ENCODE measurements at regions not wholly inside any gene's neighbourhood (a gene's known extent, or its start where the extent isn't known, plus 50 kb on each side); places are given as distances from the start of the nearest gene placed in this dataset.

DNA sequence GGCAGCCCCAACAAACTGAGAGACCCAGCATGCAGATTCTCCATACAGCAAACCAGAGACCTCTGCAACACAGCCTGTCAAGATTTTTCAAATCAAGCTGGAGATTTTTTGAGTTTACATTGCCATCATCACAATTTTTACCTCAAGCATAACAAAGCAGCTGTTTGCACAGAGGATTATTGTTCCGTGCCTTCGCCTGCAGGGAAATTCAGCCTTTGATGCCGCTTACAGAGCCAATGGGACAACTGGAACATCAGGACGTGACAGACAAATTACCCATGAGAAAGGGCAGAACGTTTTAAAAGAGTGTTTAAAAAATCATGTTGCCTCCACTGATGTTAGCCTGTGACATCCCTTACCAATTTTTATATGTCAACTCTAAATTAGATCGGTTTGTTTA, 363.7 kb downstream of the FBXW7 start:
- no peaks in the 10 kb centered on the region for H3K4me1 ChIP-seq (ENCODE audit: control insufficient read depth, insufficient read depth, low read length, poor library complexity, severe bottlenecking)
- H3K9me3 ChIP-seq (ENCODE audit: control insufficient read depth, low read length): no peaks in the 10 kb centered on the region
- 88 to 93% methylated on average over 5 of the region's 6 CpGs for WGBS, 2 experiments (ENCODE audit: insufficient coverage in 2 of 2)
- H3K36me3 ChIP-seq (ENCODE audit: control insufficient read depth, insufficient read depth, low read length): no peaks in the 10 kb centered on the region
- no peak overlapping the region for H3K27ac ChIP-seq (ENCODE audit: low read depth, low read length, severe bottlenecking)
- H3K4me3 ChIP-seq (ENCODE audit: extremely low read depth, insufficient read depth, low read length, poor library complexity, severe bottlenecking): no peak overlapping the region

DNA sequence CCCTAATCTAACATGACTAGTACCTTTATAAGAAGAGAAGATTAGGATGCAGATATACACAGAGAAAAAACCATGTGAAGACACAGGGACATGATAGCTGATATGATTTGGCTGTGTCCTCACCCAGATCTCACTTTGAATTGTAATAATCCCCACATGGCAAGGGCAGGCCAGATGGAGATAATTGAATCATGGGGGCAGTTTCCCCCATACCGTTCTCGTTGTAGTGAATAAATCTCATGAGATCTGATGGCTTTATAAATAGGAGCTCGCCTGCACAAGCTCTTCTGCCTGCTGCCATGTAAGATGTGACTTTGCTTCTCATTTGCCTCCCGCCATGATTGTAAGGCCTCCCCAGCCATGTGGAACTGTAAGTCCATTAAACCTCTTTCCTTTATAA, 364.3 kb downstream of the FBXW7 start:
- Histone ChIP-seq H3K4me3 (ENCODE audit: extremely low read depth, insufficient read depth, low read length, poor library complexity, severe bottlenecking) (no peak overlapping the region), H3K4me1 (ENCODE audit: control insufficient read depth, insufficient read depth, low read length, poor library complexity, severe bottlenecking) (no peaks in the 10 kb centered on the region), H3K27ac (ENCODE audit: low read depth, low read length, severe bottlenecking) (no peak overlapping the region), H3K36me3 (ENCODE audit: control insufficient read depth, insufficient read depth, low read length) (no peaks in the 10 kb centered on the region), H3K9me3 (ENCODE audit: control insufficient read depth, low read length) (no peaks in the 10 kb centered on the region)
- 73 to 77% methylated on average over 3 of the region's 4 CpGs for WGBS, 2 experiments (ENCODE audit: insufficient coverage in 2 of 2)

DNA sequence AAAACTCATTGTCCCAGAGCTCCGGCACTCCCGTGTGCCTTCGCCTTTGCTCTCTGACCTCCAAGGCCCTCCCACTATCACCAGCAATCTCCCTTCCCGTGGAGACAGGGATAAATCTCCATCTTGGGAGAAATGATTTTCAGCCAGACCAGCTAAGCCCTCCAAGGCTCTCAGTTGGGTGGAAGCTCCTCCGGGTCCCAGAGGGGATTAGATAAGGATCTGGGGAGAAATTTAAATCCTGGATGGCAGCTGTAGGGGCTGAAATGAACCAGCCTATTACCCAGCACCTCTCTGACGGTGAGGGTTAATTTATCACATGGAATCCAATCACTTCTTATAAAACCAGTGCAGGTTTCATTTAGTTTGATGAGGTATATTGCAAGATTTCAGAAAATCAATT, 366.2 kb downstream of the FBXW7 start:
- H3K9me3 ChIP-seq (ENCODE audit: control insufficient read depth, low read length): no peaks in the 10 kb centered on the region
- H3K27ac ChIP-seq (ENCODE audit: low read depth, low read length, severe bottlenecking): no peak overlapping the region
- H3K4me3 ChIP-seq (ENCODE audit: extremely low read depth, insufficient read depth, low read length, poor library complexity, severe bottlenecking): no peak overlapping the region
- H3K36me3 ChIP-seq (ENCODE audit: control insufficient read depth, insufficient read depth, low read length): no peaks in the 10 kb centered on the region
- no peaks in the 10 kb centered on the region for H3K4me1 ChIP-seq (ENCODE audit: control insufficient read depth, insufficient read depth, low read length, poor library complexity, severe bottlenecking)
- 57 to 69% methylated on average over 1 to 2 of the region's 6 CpGs for WGBS, 2 experiments (ENCODE audit: insufficient coverage in 2 of 2)

DNA sequence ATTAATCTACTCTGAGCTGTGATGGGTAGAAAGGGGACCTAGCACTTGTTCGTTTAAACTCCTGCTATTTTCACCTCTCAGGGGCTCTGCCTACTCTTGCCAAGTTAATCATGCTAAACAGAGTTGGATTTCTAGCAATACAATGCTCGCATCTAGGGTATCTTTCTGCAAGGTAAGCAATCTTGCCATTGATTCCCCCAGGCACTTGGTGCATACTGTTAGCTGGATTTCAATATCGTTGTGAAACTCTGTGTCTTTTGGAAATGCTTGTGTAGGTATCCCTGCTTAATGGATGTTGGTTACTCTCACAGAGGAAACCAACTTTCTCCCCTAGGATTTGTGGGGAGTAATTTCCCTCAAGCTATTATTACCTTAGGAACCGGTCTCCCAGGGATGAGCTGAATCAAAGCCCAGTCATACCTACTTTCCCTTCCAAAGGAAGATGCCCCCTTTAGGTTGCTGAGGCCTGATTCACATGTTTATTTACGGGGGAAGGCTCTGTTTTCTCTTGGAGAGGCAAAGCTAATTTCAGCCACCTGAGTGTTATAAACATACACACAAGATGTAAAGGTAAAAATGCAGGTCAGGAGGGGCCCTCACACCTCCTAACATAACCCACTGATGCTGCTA, 366.8 kb downstream of the FBXW7 start:
- Histone ChIP-seq H3K4me3 (ENCODE audit: extremely low read depth, insufficient read depth, low read length, poor library complexity, severe bottlenecking) (no peak overlapping the region), H3K36me3 (ENCODE audit: control insufficient read depth, insufficient read depth, low read length) (no peaks in the 10 kb centered on the region), H3K9me3 (ENCODE audit: control insufficient read depth, low read length) (no peaks in the 10 kb centered on the region), H3K4me1 (ENCODE audit: control insufficient read depth, insufficient read depth, low read length, poor library complexity, severe bottlenecking) (no peaks in the 10 kb centered on the region), H3K27ac (ENCODE audit: low read depth, low read length, severe bottlenecking) (no peak overlapping the region)
- WGBS, 2 experiments (ENCODE audit: insufficient coverage in 2 of 2): 73 to 90% methylated on average over 2 of the region's 5 CpGs

DNA sequence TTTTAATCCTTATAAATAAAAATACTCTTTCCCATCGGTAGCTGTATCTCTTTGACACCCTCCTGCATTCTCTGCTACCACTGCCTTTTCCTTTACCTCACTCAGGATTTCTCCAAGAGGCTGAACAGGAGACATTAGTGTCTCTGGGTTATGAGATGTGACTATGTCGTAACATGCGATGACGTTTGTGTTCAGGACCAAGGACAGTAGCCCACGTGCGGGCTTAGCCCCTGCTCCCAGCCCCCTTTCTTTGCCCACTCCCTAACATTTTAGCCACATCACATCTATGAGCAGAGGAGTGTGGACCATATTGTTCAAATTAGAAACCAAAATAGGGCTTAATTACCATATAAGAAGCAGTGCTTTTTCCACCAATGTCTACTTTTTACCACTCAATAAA, 369.3 kb downstream of the FBXW7 start:
- H3K27ac ChIP-seq (ENCODE audit: low read depth, low read length, severe bottlenecking): no peak overlapping the region
- no peak overlapping the region for H3K4me3 ChIP-seq (ENCODE audit: extremely low read depth, insufficient read depth, low read length, poor library complexity, severe bottlenecking)
- no peaks in the 10 kb centered on the region for H3K36me3 ChIP-seq (ENCODE audit: control insufficient read depth, insufficient read depth, low read length)
- H3K4me1 ChIP-seq (ENCODE audit: control insufficient read depth, insufficient read depth, low read length, poor library complexity, severe bottlenecking): no peaks in the 10 kb centered on the region
- no peaks in the 10 kb centered on the region for H3K9me3 ChIP-seq (ENCODE audit: control insufficient read depth, low read length)
- WGBS, 2 experiments (ENCODE audit: insufficient coverage in 2 of 2): 86% methylated on average over 1 of the region's 6 CpGs; no CpG with 5 or more reads in 1 of the 2 experiments

DNA sequence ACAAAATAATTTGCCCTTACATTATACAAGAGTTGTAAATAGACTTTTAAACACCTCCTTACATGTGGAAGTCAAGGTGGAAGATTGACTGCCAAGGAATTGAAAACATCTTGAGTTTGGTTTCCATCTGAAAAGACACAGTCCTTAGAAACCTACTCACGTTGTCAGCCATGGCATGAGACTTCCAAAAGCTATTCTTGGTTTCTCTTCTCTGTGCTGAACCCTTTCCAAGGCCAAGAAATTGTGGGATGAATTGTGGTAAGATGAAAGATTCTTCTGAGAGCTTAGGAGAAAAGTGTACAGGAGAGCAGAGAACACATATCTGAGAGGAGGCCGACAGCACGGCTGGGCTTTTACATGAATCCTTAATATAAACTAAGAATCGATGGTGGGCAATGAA, 370.0 kb downstream of the FBXW7 start:
- Histone ChIP-seq H3K27ac (ENCODE audit: low read depth, low read length, severe bottlenecking) (no peak overlapping the region), H3K4me3 (ENCODE audit: extremely low read depth, insufficient read depth, low read length, poor library complexity, severe bottlenecking) (no peak overlapping the region), H3K9me3 (ENCODE audit: control insufficient read depth, low read length) (no peaks in the 10 kb centered on the region), H3K4me1 (ENCODE audit: control insufficient read depth, insufficient read depth, low read length, poor library complexity, severe bottlenecking) (no peaks in the 10 kb centered on the region), H3K36me3 (ENCODE audit: control insufficient read depth, insufficient read depth, low read length) (no peaks in the 10 kb centered on the region)
- 69 to 80% methylated on average over 1 to 2 of the region's 4 CpGs for WGBS, 2 experiments (ENCODE audit: insufficient coverage in 2 of 2)

DNA sequence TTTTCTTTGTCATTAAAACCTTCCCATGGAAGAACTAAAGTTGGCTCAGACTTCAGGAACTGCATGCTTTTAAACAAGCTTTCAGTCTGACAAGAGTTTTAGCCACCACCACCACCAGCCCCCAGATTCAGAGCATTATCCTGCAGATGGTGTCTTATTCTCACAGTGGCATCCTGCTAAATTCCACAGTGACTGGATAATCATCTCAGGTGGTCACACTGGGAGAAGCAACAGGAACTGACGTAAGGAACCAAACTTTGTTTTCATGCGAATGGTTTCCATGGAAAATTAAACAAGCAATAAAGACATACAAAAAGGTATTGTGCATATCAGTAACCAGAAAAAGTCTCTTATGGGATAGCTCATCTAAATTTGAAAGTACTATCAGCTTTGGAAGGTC, 370.7 kb downstream of the FBXW7 start:
- no peaks in the 10 kb centered on the region for H3K36me3 ChIP-seq (ENCODE audit: control insufficient read depth, insufficient read depth, low read length)
- 60% methylated on average over 1 of the region's 2 CpGs; no CpG with 5 or more reads in 1 of the 2 experiments for WGBS, 2 experiments (ENCODE audit: insufficient coverage in 2 of 2)
- no peak overlapping the region for H3K27ac ChIP-seq (ENCODE audit: low read depth, low read length, severe bottlenecking)
- H3K4me1 ChIP-seq (ENCODE audit: control insufficient read depth, insufficient read depth, low read length, poor library complexity, severe bottlenecking): no peaks in the 10 kb centered on the region
- no peaks in the 10 kb centered on the region for H3K9me3 ChIP-seq (ENCODE audit: control insufficient read depth, low read length)
- no peak overlapping the region for H3K4me3 ChIP-seq (ENCODE audit: extremely low read depth, insufficient read depth, low read length, poor library complexity, severe bottlenecking)

DNA sequence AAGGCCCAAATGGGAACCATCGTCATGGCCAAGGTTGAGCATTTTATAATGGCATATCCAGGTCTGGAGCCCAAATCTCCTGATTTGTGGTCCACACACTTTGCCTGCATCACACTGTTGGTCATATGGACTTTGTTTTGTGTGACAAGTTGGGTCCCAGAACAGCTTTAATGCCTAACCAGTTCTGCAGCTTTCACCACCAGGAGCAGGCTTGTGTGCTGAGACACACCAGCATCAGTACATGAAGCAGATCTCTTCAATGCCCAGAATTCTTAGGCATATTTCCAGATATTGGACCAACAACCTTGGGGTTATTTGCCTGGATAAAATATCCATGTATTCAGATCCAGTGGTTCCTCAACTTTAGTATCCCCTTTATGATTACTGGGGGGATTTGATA, 371.3 kb downstream of the FBXW7 start:
- Histone ChIP-seq H3K27ac (ENCODE audit: low read depth, low read length, severe bottlenecking) (no peak overlapping the region), H3K36me3 (ENCODE audit: control insufficient read depth, insufficient read depth, low read length) (no peaks in the 10 kb centered on the region), H3K9me3 (ENCODE audit: control insufficient read depth, low read length) (no peaks in the 10 kb centered on the region), H3K4me3 (ENCODE audit: extremely low read depth, insufficient read depth, low read length, poor library complexity, severe bottlenecking) (no peak overlapping the region), H3K4me1 (ENCODE audit: control insufficient read depth, insufficient read depth, low read length, poor library complexity, severe bottlenecking) (no peaks in the 10 kb centered on the region)
- WGBS, 2 experiments (ENCODE audit: insufficient coverage in 2 of 2): 100% methylated on average over 1 of the region's 1 CpG

DNA sequence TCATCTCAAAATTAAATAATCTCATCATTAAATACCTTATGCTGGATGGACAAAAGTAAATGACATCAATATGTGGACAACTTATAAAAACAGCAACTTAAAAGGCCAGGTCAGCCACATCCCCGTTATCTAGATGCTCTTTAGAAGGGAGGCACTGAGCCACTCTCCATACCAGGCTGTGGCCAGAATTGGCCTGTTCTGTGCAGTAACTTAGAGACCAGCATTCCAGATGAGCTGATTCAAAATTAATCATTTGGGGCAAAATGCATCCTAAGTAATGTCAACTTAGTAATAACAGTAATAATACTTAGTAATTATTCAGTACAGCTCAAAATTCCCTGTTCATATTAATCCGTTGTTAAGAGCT, 373.6 kb downstream of the FBXW7 start:
- no peak overlapping the region for H3K4me3 ChIP-seq (ENCODE audit: extremely low read depth, insufficient read depth, low read length, poor library complexity, severe bottlenecking)
- 50 to 67% methylated on average over 1 to 2 of the region's 2 CpGs for WGBS, 2 experiments (ENCODE audit: insufficient coverage in 2 of 2)

DNA sequence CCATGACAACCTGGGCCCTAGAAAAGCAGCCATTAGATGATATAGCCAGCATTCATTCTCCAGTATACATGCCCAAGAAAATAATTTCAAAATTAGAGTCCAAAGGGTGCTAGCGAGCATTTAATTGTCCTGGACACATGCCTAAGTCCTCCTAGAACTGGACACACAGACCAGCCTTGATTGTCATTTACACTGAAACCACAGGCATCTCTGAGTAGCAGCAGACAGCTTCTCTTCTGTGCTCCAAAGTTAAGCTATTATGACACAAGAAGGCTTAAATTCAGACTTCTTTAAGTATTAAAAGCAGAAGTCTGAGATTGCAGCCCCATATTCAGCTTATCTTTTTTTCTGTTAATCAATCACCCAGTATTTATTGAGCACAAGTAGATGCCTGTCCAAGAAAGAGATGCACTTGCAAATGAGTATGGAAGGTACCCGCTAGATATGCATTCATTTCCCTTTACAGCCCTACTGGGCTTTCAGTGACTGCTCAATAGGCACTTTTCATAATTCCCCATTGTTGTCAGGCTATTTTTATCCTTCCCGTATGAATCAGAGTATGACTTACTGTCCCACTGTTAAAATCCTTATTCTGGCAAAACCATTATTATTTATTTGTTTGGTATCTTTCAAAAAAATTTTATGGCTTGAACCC, 374.1 kb downstream of the FBXW7 start:
- no peaks in the 10 kb centered on the region for H3K36me3 ChIP-seq (ENCODE audit: control insufficient read depth, insufficient read depth, low read length)
- H3K4me1 ChIP-seq (ENCODE audit: control insufficient read depth, insufficient read depth, low read length, poor library complexity, severe bottlenecking): no peaks in the 10 kb centered on the region
- H3K9me3 ChIP-seq (ENCODE audit: control insufficient read depth, low read length): no peaks in the 10 kb centered on the region
- H3K4me3 ChIP-seq (ENCODE audit: extremely low read depth, insufficient read depth, low read length, poor library complexity, severe bottlenecking): no peak overlapping the region
- WGBS, 2 experiments (ENCODE audit: insufficient coverage in 2 of 2): 88 to 100% methylated on average over 1 to 2 of the region's 3 CpGs
- H3K27ac ChIP-seq (ENCODE audit: low read depth, low read length, severe bottlenecking): no peak overlapping the region

More for the DNA sequence above, 373.6 kb downstream of the FBXW7 start:
- no peaks in the 10 kb centered on the region for H3K36me3 ChIP-seq (ENCODE audit: control insufficient read depth, insufficient read depth, low read length)
- no peaks in the 10 kb centered on the region for H3K9me3 ChIP-seq (ENCODE audit: control insufficient read depth, low read length)
- no peaks in the 10 kb centered on the region for H3K4me1 ChIP-seq (ENCODE audit: control insufficient read depth, insufficient read depth, low read length, poor library complexity, severe bottlenecking)
- H3K27ac ChIP-seq (ENCODE audit: low read depth, low read length, severe bottlenecking): no peak overlapping the region

DNA sequence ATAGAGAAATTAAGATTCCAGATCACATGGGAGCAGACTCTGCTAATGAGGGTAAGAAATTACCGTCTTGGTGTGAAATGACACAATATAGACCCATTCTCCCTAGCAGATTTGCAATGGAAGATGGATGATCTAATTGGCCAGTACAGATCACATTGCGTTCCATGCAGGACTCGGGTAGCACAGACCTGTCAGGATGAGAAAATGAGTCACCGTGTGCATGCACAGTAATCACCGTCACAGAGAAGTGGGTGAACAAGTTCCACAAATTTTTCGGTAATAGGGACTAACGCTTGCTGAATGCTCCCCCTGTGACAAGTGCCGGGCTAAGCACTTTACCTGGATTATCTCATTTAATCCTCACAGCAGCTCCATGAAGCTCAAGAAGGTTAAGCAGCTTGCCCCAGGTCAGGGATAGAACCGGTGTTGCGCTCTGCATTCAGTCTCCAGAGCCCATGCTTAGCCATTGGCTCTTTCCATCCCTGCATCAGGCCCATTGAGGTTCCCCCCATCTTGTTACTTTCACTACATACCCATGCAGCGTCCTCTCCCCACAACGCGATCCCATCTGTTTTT, 375.6 kb downstream of the FBXW7 start:
- 91 to 96% methylated on average over 12 of the region's 13 CpGs for WGBS, 2 experiments (ENCODE audit: insufficient coverage in 2 of 2)
- Histone ChIP-seq H3K4me3 (ENCODE audit: extremely low read depth, insufficient read depth, low read length, poor library complexity, severe bottlenecking) (no peak overlapping the region), H3K9me3 (ENCODE audit: control insufficient read depth, low read length) (no peaks in the 10 kb centered on the region), H3K36me3 (ENCODE audit: control insufficient read depth, insufficient read depth, low read length) (no peaks in the 10 kb centered on the region), H3K4me1 (ENCODE audit: control insufficient read depth, insufficient read depth, low read length, poor library complexity, severe bottlenecking) (no peaks in the 10 kb centered on the region), H3K27ac (ENCODE audit: low read depth, low read length, severe bottlenecking) (no peak overlapping the region)
